ENCODE measurements at regions not wholly inside any gene's neighbourhood (a gene's known extent, or its start where the extent isn't known, plus 50 kb on each side); places are given as distances from the start of the nearest gene placed in this dataset.

GRCh38 chrX:16511796-16512776 lies 137.9 kb upstream of the S100G start:
- DNase-seq, result no peak

- DNase-seq, result no peak
These were observed 133.6 kb upstream of the S100G start for GRCh38 chrX:16516232-16516876.

GRCh38 chrX:16517039-16517605 lies 132.8 kb upstream of the S100G start:
- DNase-seq, result no peak

GRCh38 chrX:16518131-16518530 lies 131.8 kb upstream of the S100G start:
- DNase-seq, result no peak

GRCh38 chrX:16524316-16524715 lies 125.6 kb upstream of the S100G start:
- DNase-seq, result no peak

GRCh38 chrX:16526003-16526402 lies 124.0 kb upstream of the S100G start:
- DNase-seq, result no peak

GRCh38 chrX:16528620-16529019 lies 121.3 kb upstream of the S100G start:
- DNase-seq, result no peak
